Peyer's patch (tissue), 4 donors: ENCODE measurements at regions not wholly inside any gene's neighbourhood (a gene's known extent, or its start where the extent isn't known, plus 50 kb on each side); places are given as distances from the start of the nearest gene placed in this dataset.
"Not testable (repeated sequence)": the region's sequence is repeated elsewhere in the genome, so short reads cannot be mapped to it uniquely, and the experiment has no call there.

Experiments
- CTCF ChIP-seq, 6 experiments: fragments of 450-650 bp in 4 of 6; fragments of 200-600 bp in 2 of 6; sonication (generic) in 1 of 6; IDR thresholded peaks; one replicate each; pipeline ENCODE4 v1.5.1; 2017 to 2019; ENCODE audit warnings: antibody characterized with exemption in 6 of 6, mild to moderate bottlenecking in 3 of 6, moderate library complexity in 1 of 6
- POLR2A ChIP-seq, 2 donors: fragments of 450-650 bp; IDR thresholded peaks; one replicate each; pipeline ENCODE4 v1.5.1; 2017; ENCODE audit warnings: antibody characterized with exemption in 2 of 2, mild to moderate bottlenecking in 2 of 2, moderate library complexity in 2 of 2

- not testable (repeated sequence) for TF ChIP-seq POLR2A, CTCF (IDR thresholded peaks at IDR 0.05)
Observed at GRCh38 chr2:94576486-94576885, 294.7 kb upstream of the TEKT4 start.
